Neuronal stem cell (in vitro differentiated cells): ENCODE measurements at regions not wholly inside any gene's neighbourhood (a gene's known extent, or its start where the extent isn't known, plus 50 kb on each side); places are given as distances from the start of the nearest gene placed in this dataset.
"Not testable (repeated sequence)": the region's sequence is repeated elsewhere in the genome, so short reads cannot be mapped to it uniquely, and the experiment has no call there.

Source experiments
- DNase-seq: peaks from one replicate; pipeline ENCODE4 v3.0.0-alpha.2; 2013; ENCODE audit warnings: low spot score
- H2AFZ ChIP-seq: one replicate; pipeline ENCODE4 v1.6.1; 2013; ENCODE audit warnings: mild to moderate bottlenecking, low read length, inconsistent platforms
- H2AK5ac ChIP-seq: 2 replicates; pipeline ENCODE4 v1.6.1; 2013; ENCODE audit warnings: low read depth, mild to moderate bottlenecking, inconsistent platforms, low read length, moderate library complexity, mixed read lengths
- H2BK120ac ChIP-seq: 2 replicates; pipeline ENCODE4 v1.6.1; 2013; ENCODE audit warnings: low read depth, mild to moderate bottlenecking, inconsistent platforms, low read length, moderate library complexity, mixed read lengths
- H2BK12ac ChIP-seq: one replicate; pipeline ENCODE4 v1.6.1; 2013; ENCODE audit warnings: low read length, inconsistent platforms
- H2BK15ac ChIP-seq: 2 replicates; pipeline ENCODE4 v1.6.1; 2013; ENCODE audit warnings: mild to moderate bottlenecking, low read length, inconsistent platforms, mixed read lengths
- H2BK5ac ChIP-seq: one replicate; pipeline ENCODE4 v1.6.1; 2013; ENCODE audit warnings: inconsistent platforms, mild to moderate bottlenecking, low read length, moderate library complexity
- H3K14ac ChIP-seq: one replicate; pipeline ENCODE4 v1.6.1; 2013; ENCODE audit warnings: low read length, inconsistent platforms
- H3K18ac ChIP-seq: 2 replicates; pipeline ENCODE4 v1.6.1; 2013; ENCODE audit warnings: low read length, inconsistent platforms
- H3K23ac ChIP-seq: 2 replicates; pipeline ENCODE4 v1.6.1; 2013; ENCODE audit warnings: low read depth, mild to moderate bottlenecking, mixed read lengths, low read length, inconsistent platforms; ENCODE audit not compliant: poor library complexity
- H3K27ac ChIP-seq: replicated peaks from 3 replicates; pipeline ENCODE4 v1.5.1; 2013; ENCODE audit warnings: low read length, inconsistent platforms
- H3K27me3 ChIP-seq, 3 experiments: 2 replicates each; pipeline ENCODE4 v1.6.1; 2013; ENCODE audit warnings: low read length in 3 of 3, mild to moderate bottlenecking in 2 of 3, inconsistent platforms in 1 of 3, low read depth in 1 of 3, mixed read lengths in 1 of 3, moderate library complexity in 1 of 3; ENCODE audit not compliant: control insufficient read depth in 3 of 3, insufficient read depth in 3 of 3
- H3K36me3 ChIP-seq, 2 donors: replicated peaks in 1 of 2; 2 replicates each; pipeline ENCODE4 v1.6.1; 2013; ENCODE audit warnings: low read length in 2 of 2; ENCODE audit not compliant: control insufficient read depth in 2 of 2, insufficient read depth in 2 of 2
- H3K4ac ChIP-seq: 2 replicates; pipeline ENCODE4 v1.6.1; 2013; ENCODE audit warnings: inconsistent platforms, mild to moderate bottlenecking, low read length, moderate library complexity
- H3K4me1 ChIP-seq, 2 donors: 1 replicate in 1 of 2; 2 replicates in 1 of 2; pipeline ENCODE4 v1.6.1; 2013; ENCODE audit warnings: low read length in 2 of 2, low read depth in 1 of 2; ENCODE audit not compliant: control insufficient read depth in 2 of 2, insufficient read depth in 1 of 2
- H3K4me2 ChIP-seq: one replicate; pipeline ENCODE4 v1.6.1; 2013; ENCODE audit warnings: mild to moderate bottlenecking, low read length, inconsistent platforms; ENCODE audit not compliant: insufficient read depth, poor library complexity, severe bottlenecking
- H3K4me3 ChIP-seq, 2 donors: 2 replicates each; pipeline ENCODE4 v1.5.1; 2013; ENCODE audit warnings: low read length in 2 of 2, mild to moderate bottlenecking in 2 of 2, inconsistent platforms in 1 of 2, moderate library complexity in 1 of 2
- H3K79me1 ChIP-seq: one replicate; pipeline ENCODE4 v1.6.1; 2013; ENCODE audit warnings: low read depth, mild to moderate bottlenecking, inconsistent platforms, low read length, moderate library complexity
- H3K9ac ChIP-seq: one replicate; pipeline ENCODE4 v1.6.1; 2013; ENCODE audit warnings: mild to moderate bottlenecking, low read depth, low read length, inconsistent platforms; ENCODE audit not compliant: poor library complexity
- H3K9me3 ChIP-seq, 2 donors: replicated peaks in 1 of 2; 2 replicates each; pipeline versions ENCODE3 to v1.6.1; 2013; ENCODE audit warnings: low read length in 2 of 2, mild to moderate bottlenecking in 2 of 2, inconsistent platforms in 1 of 2, low read depth in 1 of 2, mixed read lengths in 1 of 2, moderate library complexity in 1 of 2; ENCODE audit not compliant: control insufficient read depth in 2 of 2, insufficient read depth in 1 of 2
- H4K8ac ChIP-seq: one replicate; pipeline ENCODE4 v1.6.1; 2013; ENCODE audit warnings: low read depth, mild to moderate bottlenecking, inconsistent platforms, low read length, moderate library complexity
- H4K91ac ChIP-seq: one replicate; pipeline ENCODE4 v1.6.1; 2013; ENCODE audit warnings: low read length, low read depth, mild to moderate bottlenecking, inconsistent platforms; ENCODE audit not compliant: poor library complexity
- WGBS, 2 donors: extraction: QIAGEN DNeasy Blood & Tissue Kit; methylation state at CpG; one replicate each; pipeline ENCODE4 v1.1.7; 2013; ENCODE audit warnings: missing lambda C conversion rate in 2 of 2, mixed read lengths in 1 of 2; ENCODE audit not compliant: insufficient read length in 2 of 2, insufficient replicate concordance in 1 of 2; ENCODE audit errors: extremely low coverage in 2 of 2; 5-methylcytosine and 5-hydroxymethylcytosine counted together

- no peak overlapping the region for H4K8ac ChIP-seq
- H4K91ac ChIP-seq, result no peak overlapping the region
- DNase-seq, result no peak
- no peak overlapping the region for H2BK120ac ChIP-seq
- no peak overlapping the region for H3K23ac ChIP-seq
- H3K4me2 ChIP-seq, result no peak overlapping the region
- H2BK15ac ChIP-seq, result no peak overlapping the region
- no CpG with 5 or more reads among the region's 3 CpGs for WGBS, 2 donors
- H3K14ac ChIP-seq, result no peak overlapping the region
- peaks cover 0 to 1% of the 10 kb centered on the region in 2 donors for H3K4me1 ChIP-seq
- no peak overlapping the region for H2AFZ ChIP-seq
- H3K9ac ChIP-seq, result no peak overlapping the region
- no peak overlapping the region for H3K4ac ChIP-seq
- no peaks in the 10 kb centered on the region for H3K9me3 ChIP-seq
- H2BK5ac ChIP-seq, result no peak overlapping the region
- no peaks in the 10 kb centered on the region for H3K27me3 ChIP-seq
- no peak overlapping the region for H3K18ac ChIP-seq
- no peaks in the 10 kb centered on the region for H3K36me3 ChIP-seq
- no peak overlapping the region for H3K4me3 ChIP-seq
- H3K27ac ChIP-seq, result no peak overlapping the region
- H3K79me1 ChIP-seq, result no peaks in the 10 kb centered on the region
- H2BK12ac ChIP-seq, result no peak overlapping the region
- no peak overlapping the region for H2AK5ac ChIP-seq
Measured at GRCh38 chr12:4833053-4833452, 76.7 kb upstream of the KCNA1 start.

DNA sequence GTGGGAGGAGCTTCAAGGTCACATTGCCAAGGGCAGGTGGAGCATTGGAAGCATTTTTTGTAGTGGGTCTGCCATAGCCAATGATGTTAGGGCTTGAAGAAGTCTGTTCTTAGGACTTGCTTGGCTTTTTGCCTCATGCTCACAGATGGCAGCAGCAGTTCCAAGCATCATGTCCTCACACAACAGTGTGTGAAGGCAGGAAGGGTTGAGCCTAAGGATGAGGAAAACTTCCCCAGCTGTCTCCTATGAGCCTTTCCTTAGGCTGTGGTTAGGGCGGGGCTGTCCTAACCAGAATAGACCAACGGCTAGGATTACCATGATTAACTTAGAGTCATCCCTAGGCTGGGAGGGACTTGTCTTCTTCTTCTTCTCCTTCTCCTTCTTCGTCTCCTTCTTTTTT lies 76.2 kb upstream of the KCNA1 start:
- 22% methylated on average over 1 of the region's 3 CpGs; no CpG with 5 or more reads in 1 of the 2 donors for WGBS, 2 donors
- no peak for DNase-seq
- H3K27ac ChIP-seq, result no peak overlapping the region

DNA sequence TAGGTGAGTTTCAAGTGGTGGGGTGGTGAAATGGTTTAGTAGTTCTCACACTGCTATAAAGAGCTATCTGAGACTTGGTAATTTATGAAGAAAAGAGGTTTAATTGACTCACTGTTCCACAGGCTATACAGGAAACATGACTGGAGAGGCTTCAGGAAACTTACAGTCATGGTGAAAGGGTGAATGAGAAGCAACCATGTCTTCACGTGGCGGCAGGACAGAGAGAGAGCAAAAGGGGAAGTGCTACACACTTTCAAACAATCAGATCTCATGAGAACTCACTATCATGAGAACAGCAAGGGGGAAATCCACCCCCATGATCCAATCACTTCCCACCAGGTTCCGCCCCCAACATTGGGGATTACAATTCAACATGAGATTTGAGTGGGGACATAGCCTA lies 67.3 kb upstream of the KCNA1 start:
- H3K27me3 ChIP-seq, H3K23ac ChIP-seq, H2AFZ ChIP-seq, H2BK5ac ChIP-seq, H3K36me3 ChIP-seq, H4K91ac ChIP-seq, DNase-seq, H2BK12ac ChIP-seq, H3K9me3 ChIP-seq, H3K79me1 ChIP-seq, H3K14ac ChIP-seq, H2AK5ac ChIP-seq, H3K4me3 ChIP-seq, H2BK120ac ChIP-seq, H3K4me2 ChIP-seq, H2BK15ac ChIP-seq, H3K27ac ChIP-seq, H3K9ac ChIP-seq, H3K4me1 ChIP-seq, H3K4ac ChIP-seq, H3K18ac ChIP-seq, H4K8ac ChIP-seq: not testable (repeated sequence)
- no CpG with 5 or more reads among the region's 3 CpGs for WGBS, 2 donors

More for the DNA sequence above, 76.2 kb upstream of the KCNA1 start:
- Histone ChIP-seq H3K9ac (no peak overlapping the region), H2BK12ac (no peak overlapping the region), H2BK15ac (no peak overlapping the region), H3K27me3 (no peaks in the 10 kb centered on the region), H3K4ac (no peak overlapping the region), H3K18ac (no peak overlapping the region), H3K14ac (no peak overlapping the region), H3K9me3 (no peaks in the 10 kb centered on the region), H2AFZ (no peak overlapping the region), H2BK120ac (no peak overlapping the region), H2BK5ac (no peak overlapping the region), H4K8ac (no peak overlapping the region), H2AK5ac (no peak overlapping the region), H3K4me2 (no peak overlapping the region), H3K36me3 (no peaks in the 10 kb centered on the region), H4K91ac (no peak overlapping the region), H3K4me1 (peaks cover 0 to 1% of the 10 kb centered on the region in 2 donors), H3K4me3 (no peak overlapping the region), H3K79me1 (no peaks in the 10 kb centered on the region), H3K23ac (no peak overlapping the region)

GRCh38 chr12:4843907-4844306 lies 65.8 kb upstream of the KCNA1 start:
- no peak overlapping the region for H4K91ac ChIP-seq
- WGBS, 2 donors, result no CpG with 5 or more reads among the region's 4 CpGs
- H2BK120ac ChIP-seq, result no peak overlapping the region
- no peaks in the 10 kb centered on the region for H3K4me1 ChIP-seq
- H3K4ac ChIP-seq, result no peak overlapping the region
- H3K9me3 ChIP-seq, result no peaks in the 10 kb centered on the region
- no peaks in the 10 kb centered on the region for H3K79me1 ChIP-seq
- no peaks in the 10 kb centered on the region for H3K36me3 ChIP-seq
- H2BK15ac ChIP-seq, result no peak overlapping the region
- H3K27me3 ChIP-seq, result no peaks in the 10 kb centered on the region
- DNase-seq, result no peak
- no peak overlapping the region for H2AK5ac ChIP-seq
- H3K9ac ChIP-seq, result no peak overlapping the region
- H3K23ac ChIP-seq, result no peak overlapping the region
- H3K14ac ChIP-seq, result no peak overlapping the region
- H4K8ac ChIP-seq, result no peak overlapping the region
- no peak overlapping the region for H2AFZ ChIP-seq
- H3K18ac ChIP-seq, result no peak overlapping the region
- H2BK12ac ChIP-seq, result no peak overlapping the region
- H3K4me3 ChIP-seq, result no peak overlapping the region
- no peak overlapping the region for H3K4me2 ChIP-seq
- no peak overlapping the region for H3K27ac ChIP-seq
- H2BK5ac ChIP-seq, result no peak overlapping the region
